ENCODE measurements at regions not wholly inside any gene's neighbourhood (a gene's known extent, or its start where the extent isn't known, plus 50 kb on each side); places are given as distances from the start of the nearest gene placed in this dataset.

- no peak for TF ChIP-seq CTCF (IDR thresholded peaks at IDR 0.05; ENCODE audit: insufficient read depth, low read length)
- no peak for TF ChIP-seq POLR2AphosphoS5 (IDR thresholded peaks at IDR 0.05; ENCODE audit: low read depth)
- no peak for TF ChIP-seq REST (IDR thresholded peaks at IDR 0.05; ENCODE audit: insufficient replicate concordance, low read depth)
Observed at GRCh38 chr5:4735261-4735660, 404.9 kb upstream of the ADAMTS16 start.
